Ovary (tissue), 3 donors: ENCODE measurements at regions not wholly inside any gene's neighbourhood (a gene's known extent, or its start where the extent isn't known, plus 50 kb on each side); places are given as distances from the start of the nearest gene placed in this dataset.

ENCODE experiments used
- CTCF ChIP-seq, 3 donors: fragments of 450-650 bp in 2 of 3; fragments of 200-600 bp in 1 of 3; IDR thresholded peaks; one replicate each; pipeline versions ENCODE4 v1.5.1 to v1.8.0; 2016 to 2022; ENCODE audit warnings: antibody characterized with exemption in 3 of 3, mild to moderate bottlenecking in 1 of 3
- EP300 ChIP-seq: sonication (generic); formaldehyde crosslinking; IDR thresholded peaks from one replicate; pipeline ENCODE4 v1.6.1; 2017; ENCODE audit warnings: antibody characterized with exemption
- POLR2A ChIP-seq: fragments of 450-650 bp; IDR thresholded peaks from one replicate; pipeline ENCODE4 v1.6.1; 2017; ENCODE audit warnings: antibody characterized with exemption, mild to moderate bottlenecking, moderate library complexity
- donor health status: DM: no; HTN: no; CAD: no.

DNA sequence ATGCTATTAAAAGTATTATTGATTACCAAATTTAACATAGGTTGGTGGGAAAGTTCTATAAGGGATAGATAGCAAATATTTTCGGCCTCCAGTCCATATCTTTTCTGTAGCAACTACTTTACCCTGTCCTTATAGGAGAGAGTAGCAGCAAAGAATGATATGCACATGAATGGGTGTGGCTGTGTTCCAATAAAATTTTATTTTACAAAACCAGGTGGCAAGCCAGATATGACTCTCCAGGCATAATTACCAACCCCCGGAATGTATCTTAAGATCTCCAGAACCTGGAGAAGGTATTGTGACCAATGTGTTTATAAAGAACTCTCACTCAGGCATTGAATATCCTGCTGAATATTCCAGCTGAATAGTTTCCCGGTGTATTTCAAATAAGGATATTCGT, 1461.2 kb downstream of the MAT2B start:
- no peak for TF ChIP-seq POLR2A
- no peak for TF ChIP-seq CTCF (IDR thresholded peaks at IDR 0.05)
- TF ChIP-seq EP300: no peak
